ENCODE measurements at regions not wholly inside any gene's neighbourhood (a gene's known extent, or its start where the extent isn't known, plus 50 kb on each side); places are given as distances from the start of the nearest gene placed in this dataset.

- DNase-seq (ENCODE audit: insufficient read length, low spot score) (no peak), FAIRE-seq (no peak)
These were observed 68.1 kb downstream of the HTR5A start for GRCh38 chr7:155138204-155138603.

- DNase-seq (ENCODE audit: insufficient read length, low spot score) (no peak), FAIRE-seq (no peak)
These were observed 71.4 kb downstream of the HTR5A start for GRCh38 chr7:155141562-155141961.

GRCh38 chr7:155143381-155143780, 73.3 kb downstream of the HTR5A start:
- FAIRE-seq, result no peak
- no peak for DNase-seq (ENCODE audit: insufficient read length, low spot score)

GRCh38 chr7:155144371-155144770, 74.2 kb downstream of the HTR5A start:
- no peak for DNase-seq (ENCODE audit: insufficient read length, low spot score)
- no peak for FAIRE-seq

- FAIRE-seq (no peak), DNase-seq (ENCODE audit: insufficient read length, low spot score) (no peak)
These were observed 75.5 kb downstream of the HTR5A start for GRCh38 chr7:155145477-155146255.

GRCh38 chr7:155147172-155147571, 77.0 kb downstream of the HTR5A start:
- FAIRE-seq, result no peak
- no peak for DNase-seq (ENCODE audit: insufficient read length, low spot score)

- FAIRE-seq (no peak), DNase-seq (ENCODE audit: insufficient read length, low spot score) (no peak)
These were observed 77.5 kb downstream of the HTR5A start for GRCh38 chr7:155147624-155148023.

GRCh38 chr7:155153676-155154075, 83.6 kb downstream of the HTR5A start:
- DNase-seq (ENCODE audit: insufficient read length, low spot score) (no peak), FAIRE-seq (no peak)

- DNase-seq (ENCODE audit: insufficient read length, low spot score) (no peak), FAIRE-seq (no peak)
These were observed 84.5 kb downstream of the HTR5A start for GRCh38 chr7:155154586-155154985.

GRCh38 chr7:155161690-155162089, 91.6 kb downstream of the HTR5A start:
- DNase-seq (ENCODE audit: insufficient read length, low spot score) (no peak), FAIRE-seq (no peak)

- DNase-seq (ENCODE audit: insufficient read length, low spot score) (no peak), FAIRE-seq (no peak)
These were observed 92.3 kb downstream of the HTR5A start for GRCh38 chr7:155162422-155162821.

GRCh38 chr7:155163696-155164095, 93.6 kb downstream of the HTR5A start:
- FAIRE-seq (no peak), DNase-seq (ENCODE audit: insufficient read length, low spot score) (no peak)

- DNase-seq (ENCODE audit: insufficient read length, low spot score), result no peak
These were observed 94.2 kb downstream of the HTR5A start for GRCh38 chr7:155164316-155164715.

GRCh38 chr7:155166108-155166507, 96.0 kb downstream of the HTR5A start:
- FAIRE-seq (no peak), DNase-seq (ENCODE audit: insufficient read length, low spot score) (no peak)

More at GRCh38 chr7:155164316-155164715, 94.2 kb downstream of the HTR5A start:
- no peak for FAIRE-seq

- DNase-seq (ENCODE audit: insufficient read length, low spot score) (peak; percentile 88), FAIRE-seq (peak; percentile 99)
These were observed 96.7 kb downstream of the HTR5A start for GRCh38 chr7:155166673-155167370.

GRCh38 chr7:155167706-155168365, 97.7 kb downstream of the HTR5A start:
- DNase-seq (ENCODE audit: insufficient read length, low spot score) (no peak), FAIRE-seq (no peak)

- FAIRE-seq, result no peak
- no peak for DNase-seq (ENCODE audit: insufficient read length, low spot score)
These were observed 98.7 kb downstream of the HTR5A start for GRCh38 chr7:155168597-155169480.

- DNase-seq (ENCODE audit: insufficient read length, low spot score) (no peak), FAIRE-seq (no peak)
These were observed 99.5 kb downstream of the HTR5A start for GRCh38 chr7:155169498-155170065.

- DNase-seq (ENCODE audit: insufficient read length, low spot score) (no peak), FAIRE-seq (no peak)
These were observed 100.2 kb downstream of the HTR5A start for GRCh38 chr7:155170331-155170730.

GRCh38 chr7:155172141-155172540, 102.0 kb downstream of the HTR5A start:
- FAIRE-seq, result no peak
- DNase-seq (ENCODE audit: insufficient read length, low spot score), result no peak

All from HTR-8/SVneo (cell line).